GM12873 (cell line): ENCODE measurements at regions not wholly inside any gene's neighbourhood (a gene's known extent, or its start where the extent isn't known, plus 50 kb on each side); places are given as distances from the start of the nearest gene placed in this dataset.

Source experiments
- CTCF ChIP-seq: IDR thresholded peaks from 2 replicates; pipeline ENCODE4 v1.5.1; 2012; ENCODE audit warnings: low read depth, mild to moderate bottlenecking, moderate library complexity, low read length, control low read depth; ENCODE audit not compliant: insufficient read depth; ENCODE audit errors: missing control alignments

GRCh38 chr2:176414641-176415040 is 145.4 kb downstream of the MTX2 start:
- no peak for TF ChIP-seq CTCF

GRCh38 chr2:176415174-176415895 is 146.1 kb downstream of the MTX2 start:
- TF ChIP-seq CTCF, result no peak

- no peak for TF ChIP-seq CTCF
Observed at GRCh38 chr2:176415937-176416499, 146.8 kb downstream of the MTX2 start.

GRCh38 chr2:176418768-176419167 is 149.5 kb downstream of the MTX2 start:
- no peak for TF ChIP-seq CTCF

- TF ChIP-seq CTCF, result no peak
Observed at GRCh38 chr2:176419591-176420071, 150.4 kb downstream of the MTX2 start.

- no peak for TF ChIP-seq CTCF
Observed at GRCh38 chr2:176421297-176422050, 152.2 kb downstream of the MTX2 start.

- TF ChIP-seq CTCF, result no peak
Observed at GRCh38 chr2:176423819-176424218, 154.6 kb downstream of the MTX2 start.
